Cardiac muscle cell (in vitro differentiated cells and primary cell): ENCODE measurements at regions not wholly inside any gene's neighbourhood (a gene's known extent, or its start where the extent isn't known, plus 50 kb on each side); places are given as distances from the start of the nearest gene placed in this dataset.

Source experiments
- DNase-seq, 2 donors: peaks; one replicate each; pipeline versions ENCODE4 v3.0.0 to v3.0.0-alpha.2; 2010 to 2017; ENCODE audit warnings: low read depth in 1 of 2, low spot score in 1 of 2
- H3K27ac ChIP-seq: fragments of 200-600 bp; sonication (generic); 2 replicates; pipeline ENCODE4 v1.5.1; 2016
- H3K27me3 ChIP-seq: fragments of 200-600 bp; sonication (generic); 2 replicates; pipeline ENCODE4 v1.6.0; 2016; ENCODE audit warnings: control low read depth
- H3K36me3 ChIP-seq: fragments of 200-600 bp; sonication (generic); 2 replicates; pipeline ENCODE4 v1.5.1; 2016; ENCODE audit warnings: control low read depth
- H3K4me1 ChIP-seq: fragments of 200-600 bp; sonication (generic); 2 replicates; pipeline ENCODE4 v1.8.1; 2017; ENCODE audit warnings: low read depth, mild to moderate bottlenecking, mixed run types
- H3K4me3 ChIP-seq: fragments of 200-600 bp; sonication (generic); 2 replicates; pipeline ENCODE4 v1.5.1; 2016; ENCODE audit warnings: mild to moderate bottlenecking
- H3K9me3 ChIP-seq: fragments of 200-600 bp; sonication (generic); 2 replicates; pipeline ENCODE4 v1.5.1; 2017; ENCODE audit warnings: low read depth, mild to moderate bottlenecking, control low read depth
- TF ChIP-seq, protein P1 (sequence below): IDR thresholded peaks from 2 replicates; pipeline ENCODE4 v1.5.1; 2012; ENCODE audit warnings: low read depth, mild to moderate bottlenecking, low read length

GRCh38 chr5:2019716-2020115 is 137.0 kb upstream of the IRX4 start:
- TF ChIP-seq, protein P1, sequence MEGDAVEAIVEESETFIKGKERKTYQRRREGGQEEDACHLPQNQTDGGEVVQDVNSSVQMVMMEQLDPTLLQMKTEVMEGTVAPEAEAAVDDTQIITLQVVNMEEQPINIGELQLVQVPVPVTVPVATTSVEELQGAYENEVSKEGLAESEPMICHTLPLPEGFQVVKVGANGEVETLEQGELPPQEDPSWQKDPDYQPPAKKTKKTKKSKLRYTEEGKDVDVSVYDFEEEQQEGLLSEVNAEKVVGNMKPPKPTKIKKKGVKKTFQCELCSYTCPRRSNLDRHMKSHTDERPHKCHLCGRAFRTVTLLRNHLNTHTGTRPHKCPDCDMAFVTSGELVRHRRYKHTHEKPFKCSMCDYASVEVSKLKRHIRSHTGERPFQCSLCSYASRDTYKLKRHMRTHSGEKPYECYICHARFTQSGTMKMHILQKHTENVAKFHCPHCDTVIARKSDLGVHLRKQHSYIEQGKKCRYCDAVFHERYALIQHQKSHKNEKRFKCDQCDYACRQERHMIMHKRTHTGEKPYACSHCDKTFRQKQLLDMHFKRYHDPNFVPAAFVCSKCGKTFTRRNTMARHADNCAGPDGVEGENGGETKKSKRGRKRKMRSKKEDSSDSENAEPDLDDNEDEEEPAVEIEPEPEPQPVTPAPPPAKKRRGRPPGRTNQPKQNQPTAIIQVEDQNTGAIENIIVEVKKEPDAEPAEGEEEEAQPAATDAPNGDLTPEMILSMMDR: no peak
- no peak for DNase-seq

GRCh38 chr5:2018390-2018724 is 135.6 kb upstream of the IRX4 start:
- Histone ChIP-seq H3K9me3 (no peaks in the 10 kb centered on the region), H3K27ac (no peak overlapping the region), H3K4me3 (no peak overlapping the region), H3K4me1 (peaks cover 16% of the 10 kb centered on the region), H3K27me3 (peaks cover 19% of the 10 kb centered on the region), H3K36me3 (no peaks in the 10 kb centered on the region)
- no peak for DNase-seq
- TF ChIP-seq, protein P1: no peak

More at GRCh38 chr5:2019716-2020115, 137.0 kb upstream of the IRX4 start:
- Histone ChIP-seq H3K9me3 (no peaks in the 10 kb centered on the region), H3K4me3 (no peak overlapping the region), H3K36me3 (no peaks in the 10 kb centered on the region), H3K27me3 (peaks cover 21% of the 10 kb centered on the region), H3K4me1 (peaks cover 3% of the 10 kb centered on the region), H3K27ac (no peak overlapping the region)

- TF ChIP-seq, protein P1: peak; percentile 45
- no peaks in the 10 kb centered on the region for H3K9me3 ChIP-seq
- peaks cover 14% of the 10 kb centered on the region for H3K27me3 ChIP-seq
- H3K27ac ChIP-seq: no peak overlapping the region
- DNase-seq: peak in 1 of 2 donors; percentile 29
- no peak overlapping the region for H3K4me3 ChIP-seq
- peaks cover 21% of the 10 kb centered on the region for H3K4me1 ChIP-seq
- no peaks in the 10 kb centered on the region for H3K36me3 ChIP-seq
Observed at GRCh38 chr5:2017540-2018389, 135.0 kb upstream of the IRX4 start.

DNA sequence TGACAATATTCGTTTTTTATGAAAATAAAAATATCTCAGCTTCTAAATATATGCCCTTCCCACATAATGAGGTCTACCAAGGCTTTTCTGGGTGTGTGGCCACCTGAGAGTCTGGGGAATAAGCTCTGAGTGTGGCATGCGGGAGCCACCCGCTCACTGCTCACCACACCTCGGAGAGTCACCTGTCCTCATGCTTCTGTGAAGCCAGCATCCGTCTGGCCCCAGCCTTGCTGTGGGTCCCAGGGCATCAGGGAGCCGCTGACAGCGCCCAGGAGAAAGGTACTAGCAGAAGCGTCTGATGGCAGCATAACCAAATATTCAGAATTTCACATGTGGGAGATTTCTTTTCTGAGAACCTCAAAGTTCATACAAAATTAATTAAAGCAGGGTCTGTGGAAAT is 133.2 kb upstream of the IRX4 start:
- TF ChIP-seq, protein P1: no peak
- peaks cover 39% of the 10 kb centered on the region for H3K4me1 ChIP-seq
- no peak for DNase-seq
- H3K9me3 ChIP-seq: no peaks in the 10 kb centered on the region
- H3K27me3 ChIP-seq: peaks cover 5% of the 10 kb centered on the region
- no peaks in the 10 kb centered on the region for H3K36me3 ChIP-seq
- H3K27ac ChIP-seq: no peak overlapping the region
- no peak overlapping the region for H3K4me3 ChIP-seq

- Histone ChIP-seq H3K27me3 (peaks cover 2% of the 10 kb centered on the region), H3K4me3 (no peak overlapping the region), H3K27ac (no peak overlapping the region), H3K4me1 (peaks cover 44% of the 10 kb centered on the region), H3K9me3 (no peaks in the 10 kb centered on the region), H3K36me3 (no peaks in the 10 kb centered on the region)
- TF ChIP-seq, protein P1: no peak
- peak in 1 of 2 donors; percentile 51 for DNase-seq
Observed at GRCh38 chr5:2015124-2015848, 132.6 kb upstream of the IRX4 start.
